CD4-positive, alpha-beta T cell treated with Interleukin-17A for 4 hours (primary cell): ENCODE measurements at regions not wholly inside any gene's neighbourhood (a gene's known extent, or its start where the extent isn't known, plus 50 kb on each side); places are given as distances from the start of the nearest gene placed in this dataset.
"Not testable (repeated sequence)": the region's sequence is repeated elsewhere in the genome, so short reads cannot be mapped to it uniquely, and the experiment has no call there.

Experiments used
- DNase-seq: peaks from one replicate; pipeline ENCODE4 v3.0.0-alpha.2; 2020; ENCODE audit warnings: mixed read lengths

- not testable (repeated sequence) for DNase-seq
These were observed 84.4 kb upstream of the ANKRD1 start for GRCh38 chr10:91005276-91005675.

GRCh38 chr10:91006001-91006751 lies 85.3 kb upstream of the ANKRD1 start:
- peak; percentile 78 for DNase-seq

GRCh38 chr10:91006752-91007346 lies 86.0 kb upstream of the ANKRD1 start:
- DNase-seq, result no peak

GRCh38 chr10:91007655-91008054 lies 86.8 kb upstream of the ANKRD1 start:
- no peak for DNase-seq

- no peak for DNase-seq
These were observed 88.2 kb upstream of the ANKRD1 start for GRCh38 chr10:91009121-91009520.

GRCh38 chr10:91010952-91011351 lies 90.1 kb upstream of the ANKRD1 start:
- DNase-seq, result no peak

- no peak for DNase-seq
These were observed 91.6 kb upstream of the ANKRD1 start for GRCh38 chr10:91012502-91012901.

GRCh38 chr10:91013985-91014384 lies 93.1 kb upstream of the ANKRD1 start:
- no peak for DNase-seq

- no peak for DNase-seq
These were observed 96.3 kb upstream of the ANKRD1 start for GRCh38 chr10:91017198-91017597.

- no peak for DNase-seq
These were observed 101.0 kb upstream of the ANKRD1 start for GRCh38 chr10:91021901-91022300.

- DNase-seq, result no peak
These were observed 101.5 kb upstream of the ANKRD1 start for GRCh38 chr10:91022390-91022789.

GRCh38 chr10:91022924-91023699 lies 102.2 kb upstream of the ANKRD1 start:
- DNase-seq, result no peak

GRCh38 chr10:91023700-91024398 lies 103.0 kb upstream of the ANKRD1 start:
- DNase-seq, result no peak

GRCh38 chr10:91024541-91024940 lies 103.7 kb upstream of the ANKRD1 start:
- DNase-seq, result no peak

- DNase-seq, result no peak
These were observed 111.8 kb upstream of the ANKRD1 start for GRCh38 chr10:91032611-91033206.

- no peak for DNase-seq
These were observed 112.5 kb upstream of the ANKRD1 start for GRCh38 chr10:91033324-91033950.

- peak; percentile 27 for DNase-seq
These were observed 113.2 kb upstream of the ANKRD1 start for GRCh38 chr10:91034042-91034441.

- DNase-seq, result no peak
These were observed 113.7 kb upstream of the ANKRD1 start for GRCh38 chr10:91034494-91035159.

- DNase-seq, result no peak
These were observed 114.9 kb upstream of the ANKRD1 start for GRCh38 chr10:91035650-91036292.

- DNase-seq, result no peak
These were observed 116.0 kb upstream of the ANKRD1 start for GRCh38 chr10:91036807-91037411.

GRCh38 chr10:91038971-91039370 lies 118.1 kb upstream of the ANKRD1 start:
- no peak for DNase-seq
